ACHN (cell line): ENCODE measurements at regions not wholly inside any gene's neighbourhood (a gene's known extent, or its start where the extent isn't known, plus 50 kb on each side); places are given as distances from the start of the nearest gene placed in this dataset.

Experiments
- DNase-seq: peaks from one replicate; pipeline ENCODE4 v3.0.0-alpha.2; 2015
- in situ Hi-C: cut with HindIII; loops from 2 replicates; pipeline ENCODE4 v1.10.0; 2017; ENCODE audit warnings: low sequenced_read_pairs, low pct_ligation_motif_present, low pct_unique_long_range_greater_than_20kb

DNA sequence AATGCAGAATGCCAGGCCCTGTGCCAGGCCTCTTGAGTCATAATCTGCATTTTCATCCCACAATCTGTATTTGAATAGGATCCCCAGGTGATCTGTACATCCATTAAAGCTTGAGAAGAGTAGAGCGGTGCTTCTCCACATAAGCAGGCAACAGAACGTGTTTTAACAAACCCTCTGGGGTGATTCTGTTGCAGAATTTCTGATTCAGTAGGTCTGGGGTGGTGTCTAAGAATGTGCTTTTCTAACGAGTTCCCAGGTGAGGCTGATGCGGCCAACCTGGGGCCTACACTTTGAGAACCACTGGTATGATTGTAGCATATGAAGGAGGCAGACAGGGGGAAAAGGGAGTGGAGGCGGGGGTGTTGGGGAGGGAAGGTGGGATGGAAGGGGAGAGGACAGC is 78.4 kb upstream of the POU3F1 start:
- DNase-seq: no peak
- in situ Hi-C loops: no loop called here

DNA sequence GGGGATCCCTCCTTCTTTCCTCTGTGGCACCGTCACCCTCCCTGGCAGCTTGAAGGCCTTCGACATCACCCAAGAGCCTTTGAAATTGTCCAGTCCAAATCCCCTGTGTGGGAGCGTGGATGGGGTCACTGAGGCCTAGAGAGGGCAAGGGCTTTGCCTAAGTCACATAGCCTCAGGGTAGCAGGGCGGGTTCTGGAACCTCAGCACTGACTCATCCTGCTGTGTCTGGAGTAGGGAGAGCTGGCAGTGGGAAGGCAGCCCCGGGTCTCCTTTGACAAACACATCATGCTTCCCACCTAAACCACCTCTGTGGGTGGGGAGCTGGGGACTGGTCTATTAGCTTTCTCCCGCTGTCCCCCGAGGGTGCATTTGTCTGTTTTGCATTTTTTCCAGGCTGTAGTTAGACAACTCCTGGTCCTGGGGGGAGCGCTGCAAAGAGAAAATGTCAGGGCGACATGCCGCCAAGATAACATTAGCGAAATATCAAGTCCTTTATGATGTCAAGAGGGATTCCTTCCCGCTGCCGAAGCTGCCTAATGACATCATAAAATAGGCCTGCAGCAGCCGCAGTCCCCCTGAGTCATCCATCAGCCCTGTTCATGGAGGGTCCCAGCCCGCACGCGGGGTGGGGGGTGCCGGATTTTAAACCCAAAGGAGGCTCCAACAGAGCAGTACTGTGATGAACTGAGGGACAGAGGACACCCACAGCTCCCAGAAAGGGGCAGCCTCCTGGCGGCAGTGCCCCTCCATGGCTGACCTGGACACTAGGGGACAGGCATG is 77.0 kb upstream of the POU3F1 start:
- no peak for DNase-seq

DNA sequence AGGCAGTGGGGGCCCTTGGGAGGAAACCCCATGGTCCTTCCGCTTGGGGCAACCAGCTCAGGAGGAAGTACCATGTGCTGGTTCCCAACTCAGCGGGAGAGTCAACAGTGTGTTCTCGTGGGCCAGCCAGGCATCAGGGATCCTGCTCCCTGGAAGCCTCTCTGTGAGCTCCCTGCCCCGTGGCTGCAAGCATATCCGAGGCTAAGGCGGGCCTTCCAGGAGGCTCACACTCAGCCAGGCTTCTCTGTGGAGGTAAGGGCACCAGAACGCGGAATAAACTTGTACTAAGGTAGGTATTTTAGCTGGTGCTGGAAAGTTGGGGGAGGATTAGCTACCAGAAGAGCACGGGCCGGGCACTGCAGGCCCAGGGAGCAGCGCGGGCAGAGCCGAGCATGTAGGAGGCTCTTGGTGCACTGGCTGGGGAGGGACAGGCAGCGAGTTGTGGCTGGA is 74.7 kb upstream of the POU3F1 start:
- in situ Hi-C loops: no loop called here

More for the DNA sequence above, 77.0 kb upstream of the POU3F1 start:
- in situ Hi-C loops: no loop called here

DNA sequence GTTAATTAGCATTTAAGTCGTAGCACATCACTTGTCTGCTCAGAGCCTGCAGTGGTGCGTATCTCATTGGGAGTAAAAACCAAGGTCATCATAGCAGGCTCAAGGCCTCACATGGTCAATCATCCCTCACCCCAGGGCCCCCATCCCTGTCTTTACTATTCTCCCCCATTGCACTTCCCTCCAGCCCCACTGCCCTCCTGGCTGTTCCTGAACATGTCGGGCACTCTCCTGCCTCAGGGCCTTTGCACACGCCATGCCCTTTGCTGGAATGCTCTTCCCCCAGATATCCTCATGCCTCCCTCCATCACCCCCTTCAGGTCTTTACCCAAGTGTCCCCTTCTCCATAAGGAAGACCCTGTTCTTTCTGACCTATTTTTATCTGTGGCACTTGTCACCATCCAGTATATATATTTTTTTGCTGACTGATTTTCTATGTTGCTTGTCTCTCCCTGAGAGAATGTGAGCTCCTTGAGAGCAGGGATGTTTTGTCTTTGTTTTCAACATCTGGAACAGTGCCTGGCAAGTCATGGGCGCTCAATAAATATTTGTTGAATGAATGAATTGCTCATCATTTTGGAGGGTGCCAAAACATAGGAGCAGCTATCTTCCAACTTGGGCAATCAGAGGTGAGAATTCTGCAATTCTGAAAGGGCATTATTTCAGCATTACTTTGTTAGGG is 74.1 kb upstream of the POU3F1 start:
- in situ Hi-C loops: no loop called here
- DNase-seq: no peak

More for the DNA sequence above, 74.7 kb upstream of the POU3F1 start:
- no peak for DNase-seq

DNA sequence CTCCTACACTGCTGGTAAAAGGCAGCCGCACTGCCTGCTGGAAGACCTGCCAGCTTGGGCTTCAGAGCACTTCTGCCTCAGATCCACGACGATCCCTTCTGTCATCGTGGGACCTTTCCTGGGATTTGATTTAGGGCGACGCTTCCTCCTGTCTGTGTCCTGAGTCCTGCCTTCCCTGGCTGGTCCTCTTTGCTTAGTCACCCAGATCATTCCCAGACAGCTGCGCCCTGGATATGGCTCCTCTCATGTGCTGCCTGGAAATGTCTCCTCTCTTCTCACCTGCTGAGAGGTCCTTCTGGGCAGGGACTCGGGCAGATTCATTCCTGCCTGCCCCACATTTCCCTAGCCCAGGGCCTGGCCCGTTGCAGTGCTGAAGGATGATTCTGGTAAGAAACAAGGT is 72.4 kb upstream of the POU3F1 start:
- in situ Hi-C loops: no loop called here
- no peak for DNase-seq

DNA sequence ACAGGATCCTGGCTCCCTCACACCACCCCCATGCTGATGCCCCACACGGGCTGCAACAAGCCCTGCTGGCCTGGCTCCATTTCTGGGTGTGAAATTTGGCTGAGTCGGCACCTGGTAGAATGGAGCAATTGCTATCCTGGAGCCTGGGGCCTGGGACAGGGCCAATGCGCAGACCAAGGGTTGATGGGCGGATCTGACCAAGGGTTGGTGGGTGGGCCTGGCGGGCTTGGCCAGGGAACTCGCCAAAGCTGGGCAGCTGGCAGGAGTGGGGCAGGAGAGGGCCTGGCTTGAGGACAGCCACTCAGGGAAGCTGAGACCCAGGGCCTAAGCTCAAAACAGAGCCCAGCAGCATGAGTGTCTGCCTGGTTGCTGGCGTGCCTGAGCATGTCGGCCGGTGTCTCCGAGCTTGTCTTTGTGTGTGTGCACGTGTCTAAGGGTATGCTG is 70.9 kb upstream of the POU3F1 start:
- in situ Hi-C loops: no loop called here
- no peak for DNase-seq

DNA sequence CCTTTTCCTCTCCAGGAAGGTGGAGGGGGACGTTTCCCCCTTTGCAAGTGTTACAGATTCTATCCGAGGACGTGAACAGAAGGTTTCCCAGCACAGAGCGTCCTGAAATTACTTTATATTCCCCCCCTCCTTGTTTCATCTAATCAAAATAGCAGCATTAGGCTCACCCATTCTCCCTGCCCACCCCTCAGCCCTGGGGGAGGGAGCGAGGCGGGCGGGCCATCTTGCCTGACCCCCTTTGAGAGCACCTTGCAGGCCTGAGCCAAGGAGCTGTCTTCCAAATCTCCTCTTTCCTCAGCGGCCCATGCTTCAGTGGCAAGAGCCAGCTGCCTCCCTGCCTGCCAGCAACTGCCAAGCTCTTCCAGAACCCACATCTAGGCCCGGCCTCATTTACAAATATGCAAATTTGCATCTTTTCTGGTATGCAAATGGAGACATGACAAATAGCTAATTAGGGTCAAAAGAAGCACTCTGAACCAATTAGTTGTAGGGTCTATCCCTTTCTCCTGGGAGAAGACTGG is 69.1 kb upstream of the POU3F1 start:
- no peak for DNase-seq
- in situ Hi-C loops: no loop called here

DNA sequence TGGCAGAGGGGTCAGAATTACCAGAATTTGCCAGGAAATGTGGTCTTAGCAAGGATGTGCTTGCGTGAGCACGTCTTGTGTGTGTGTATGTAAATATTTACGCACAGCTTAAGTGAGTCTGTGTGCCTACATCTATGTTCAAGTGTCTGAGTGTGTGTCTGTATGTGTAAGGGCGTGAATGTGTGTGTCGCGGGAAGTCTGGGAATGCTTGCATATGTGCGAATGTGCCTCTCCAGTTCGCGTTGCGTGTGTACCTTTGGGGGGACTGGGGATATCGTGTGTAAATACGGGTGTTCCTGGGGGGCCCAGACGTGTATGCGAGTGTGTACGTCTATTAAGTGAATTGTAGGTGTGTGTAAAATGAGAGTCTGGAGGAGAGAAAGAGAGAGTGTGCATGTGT is 68.6 kb upstream of the POU3F1 start:
- in situ Hi-C loops: no loop called here

DNA sequence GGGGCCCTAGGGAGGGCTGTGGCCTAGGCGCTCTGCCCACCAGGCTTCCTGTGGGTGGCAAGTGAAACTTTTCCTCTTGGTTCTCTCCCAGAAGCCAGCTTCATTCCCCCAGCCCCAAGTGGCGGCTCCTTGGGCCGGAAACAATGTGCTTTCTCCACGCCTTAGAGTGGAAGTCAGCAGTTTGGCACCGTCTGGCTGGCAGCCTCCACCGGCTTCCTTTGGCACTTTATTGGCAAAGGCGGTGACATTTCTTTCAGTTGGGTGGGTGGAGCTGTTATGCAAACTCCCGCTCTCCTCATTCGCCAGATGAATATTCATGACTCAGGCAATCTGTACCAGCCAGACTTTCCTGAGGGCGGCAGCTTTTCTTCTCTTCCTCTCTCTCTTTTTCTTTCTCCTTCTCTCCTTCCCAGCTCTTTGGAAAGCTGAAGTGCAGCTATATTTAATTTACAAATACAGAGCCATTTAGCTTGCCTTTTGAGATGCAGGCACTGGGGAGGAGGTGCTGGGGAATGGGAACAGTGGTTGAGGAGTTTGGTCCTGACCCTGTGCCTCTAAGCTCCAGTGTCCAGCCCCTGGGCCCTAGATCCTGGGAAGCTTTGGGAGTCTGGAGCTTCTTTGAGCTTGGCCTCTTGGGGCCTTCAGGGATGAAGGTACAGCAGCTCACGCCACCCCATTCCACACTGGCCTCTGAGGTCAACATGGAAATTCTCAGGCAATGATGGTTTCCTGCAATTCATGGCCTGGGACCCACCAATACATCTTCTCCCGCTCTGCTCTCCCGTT is 67.8 kb upstream of the POU3F1 start:
- in situ Hi-C loops: no loop called here
- DNase-seq: no peak

More for the DNA sequence above, 68.6 kb upstream of the POU3F1 start:
- no peak for DNase-seq

DNA sequence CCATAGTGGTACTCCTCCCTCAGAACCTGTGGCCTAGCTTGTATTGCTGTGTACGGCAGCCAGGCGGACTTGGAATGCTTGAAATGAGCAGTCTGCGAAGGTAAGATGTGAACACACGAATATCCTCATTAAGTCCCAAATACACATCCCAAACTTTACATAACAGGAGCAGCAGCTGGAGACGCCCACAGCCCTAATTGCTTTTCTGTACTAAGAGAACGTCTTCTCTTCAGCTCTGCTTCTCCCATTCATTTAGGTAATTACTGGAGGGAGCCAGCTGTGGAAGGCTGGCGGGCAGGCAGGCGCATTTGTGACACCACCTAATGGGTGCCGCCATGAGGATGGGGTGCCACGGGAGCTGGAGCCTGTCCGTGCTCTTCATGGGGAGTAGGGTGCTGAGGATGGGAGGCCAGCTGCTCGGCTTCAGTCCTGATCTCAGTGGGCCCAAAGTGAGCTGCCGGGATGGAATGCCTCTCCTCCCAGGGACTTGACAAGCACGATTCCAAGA is 66.6 kb upstream of the POU3F1 start:
- no peak for DNase-seq
- in situ Hi-C loops: no loop called here

DNA sequence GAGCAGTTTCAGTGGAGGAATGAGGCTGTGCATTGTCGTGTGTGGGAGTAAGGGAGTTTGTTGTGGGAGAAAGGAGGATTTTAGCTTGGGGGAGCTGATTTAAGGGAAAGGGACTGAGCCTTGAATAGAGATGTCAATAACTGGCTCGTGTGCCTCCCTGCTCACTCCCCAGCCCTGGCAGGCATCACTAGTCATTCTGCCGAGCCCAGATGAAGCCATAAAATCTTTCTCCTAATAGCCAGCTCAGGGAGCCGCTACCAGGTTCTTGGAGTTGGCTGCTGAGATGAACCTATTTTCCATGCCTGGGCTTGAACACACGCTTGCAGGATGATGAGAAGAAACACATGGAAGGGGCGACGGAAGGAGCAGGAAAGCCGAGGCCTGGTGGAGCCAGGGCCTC is 65.0 kb upstream of the POU3F1 start:
- DNase-seq: no peak
- in situ Hi-C loops: no loop called here

DNA sequence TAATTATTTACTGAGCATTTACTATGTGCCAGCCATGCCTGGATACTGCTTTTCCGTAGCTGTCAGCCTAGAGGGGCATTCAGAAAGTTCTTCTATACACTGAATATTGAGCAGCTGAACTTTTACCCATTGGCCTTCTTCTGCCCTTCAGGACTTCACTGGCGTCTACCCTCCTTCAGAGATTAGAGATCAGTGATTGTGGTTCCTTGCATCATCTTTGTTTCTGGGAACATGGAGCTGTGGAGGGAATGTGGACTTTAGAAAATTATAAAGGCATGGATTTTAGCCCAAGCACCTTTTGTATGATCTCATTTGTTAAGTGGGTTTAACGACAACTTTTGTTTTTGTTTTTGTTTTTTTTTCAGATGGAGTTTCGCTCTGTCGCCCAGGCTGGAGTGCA is 58.7 kb upstream of the POU3F1 start:
- in situ Hi-C loops: no loop called here
- no peak for DNase-seq

DNA sequence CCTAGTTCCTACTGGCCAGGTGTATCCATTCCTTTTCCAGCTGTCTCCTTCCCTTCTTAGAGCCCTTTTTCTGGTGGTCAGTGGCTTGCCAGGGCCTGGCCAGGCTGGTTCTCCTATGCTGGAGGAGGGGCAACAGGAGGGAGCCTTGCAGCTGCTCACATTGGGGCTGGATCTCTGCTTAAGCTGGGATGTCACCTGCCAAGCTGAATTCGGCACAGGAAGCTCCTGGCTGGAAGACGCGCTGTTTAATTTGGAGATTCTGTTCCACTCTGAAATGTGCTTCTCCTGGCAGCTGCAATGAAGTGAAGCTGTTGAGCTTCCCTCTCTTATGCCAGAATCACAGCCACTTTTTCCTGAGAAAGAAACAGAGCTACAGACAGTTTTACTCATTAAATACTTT is 56.0 kb upstream of the POU3F1 start:
- DNase-seq: no peak
- in situ Hi-C loops: no loop called here

DNA sequence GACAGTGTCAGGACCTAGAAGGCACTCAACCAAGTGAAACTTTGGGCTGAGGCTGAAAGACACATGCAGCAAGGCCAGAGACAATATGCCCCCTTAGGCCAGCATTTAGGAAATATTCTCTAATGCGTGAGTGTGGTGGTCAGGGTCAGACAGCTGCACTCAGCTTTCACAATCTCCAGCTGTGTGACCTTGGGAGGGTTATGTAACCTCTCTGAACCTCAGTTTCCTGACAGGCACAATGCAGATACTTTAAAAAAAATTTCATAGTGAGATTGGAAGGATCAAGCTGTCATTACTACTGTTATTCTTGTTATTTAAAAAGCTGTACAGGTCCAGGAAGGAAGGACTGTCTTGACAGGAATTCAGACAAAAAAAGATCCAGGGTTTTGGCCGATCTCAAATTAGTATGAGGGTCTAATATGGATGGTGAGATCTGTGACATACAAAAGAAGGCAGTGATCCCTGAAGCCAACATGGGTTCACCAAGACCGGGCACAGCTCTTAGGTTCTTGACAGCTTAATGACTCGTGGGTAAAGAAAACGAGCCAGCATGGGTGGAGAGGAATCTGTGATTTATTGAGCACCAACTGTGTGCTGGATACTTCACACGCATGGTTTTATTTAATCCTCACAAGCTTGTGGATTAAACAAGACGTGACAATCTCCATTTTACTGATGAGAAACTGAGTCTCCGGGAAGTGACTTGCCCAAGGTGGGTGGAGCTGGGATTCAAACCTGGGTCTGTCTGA is 54.6 kb upstream of the POU3F1 start:
- DNase-seq: no peak
- in situ Hi-C loops: no loop called here

DNA sequence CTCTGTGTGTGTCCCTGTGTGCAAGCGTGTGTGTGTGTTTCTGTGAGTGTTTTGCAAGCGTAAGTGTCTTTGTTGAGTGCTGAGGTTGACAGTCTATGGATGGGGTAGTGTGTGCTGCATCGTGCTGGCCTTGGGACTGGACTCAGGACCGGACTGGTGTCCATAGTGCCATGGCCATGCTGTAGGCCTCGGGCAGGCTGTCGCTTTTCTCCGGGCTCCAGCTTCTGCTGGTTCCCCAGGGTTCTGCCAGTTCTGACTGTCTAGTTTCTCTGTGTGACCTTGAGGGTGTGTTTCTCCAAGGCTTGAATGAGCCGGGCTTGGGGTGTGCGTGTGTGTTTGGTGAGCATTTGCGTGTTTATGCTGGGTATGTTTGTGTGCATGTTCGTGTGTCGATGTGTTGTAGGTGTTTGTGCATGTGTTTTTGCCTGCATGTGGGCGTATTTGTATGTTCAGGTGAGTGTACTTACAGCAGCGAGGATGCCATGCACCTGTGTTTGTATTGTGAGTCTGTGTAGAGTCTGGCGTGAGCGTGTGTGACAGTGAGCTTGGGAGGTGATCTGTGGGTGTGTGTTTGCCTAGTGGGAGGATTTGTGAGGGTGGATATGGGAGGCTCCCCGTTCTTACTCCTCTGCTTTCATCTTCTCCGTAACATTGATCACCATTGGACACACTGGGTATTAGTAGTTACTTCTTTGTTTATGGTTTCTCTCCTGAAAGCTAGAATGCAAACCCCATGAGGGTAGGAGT is 51.7 kb upstream of the POU3F1 start:
- DNase-seq: no peak
- in situ Hi-C loops: no loop called here

DNA sequence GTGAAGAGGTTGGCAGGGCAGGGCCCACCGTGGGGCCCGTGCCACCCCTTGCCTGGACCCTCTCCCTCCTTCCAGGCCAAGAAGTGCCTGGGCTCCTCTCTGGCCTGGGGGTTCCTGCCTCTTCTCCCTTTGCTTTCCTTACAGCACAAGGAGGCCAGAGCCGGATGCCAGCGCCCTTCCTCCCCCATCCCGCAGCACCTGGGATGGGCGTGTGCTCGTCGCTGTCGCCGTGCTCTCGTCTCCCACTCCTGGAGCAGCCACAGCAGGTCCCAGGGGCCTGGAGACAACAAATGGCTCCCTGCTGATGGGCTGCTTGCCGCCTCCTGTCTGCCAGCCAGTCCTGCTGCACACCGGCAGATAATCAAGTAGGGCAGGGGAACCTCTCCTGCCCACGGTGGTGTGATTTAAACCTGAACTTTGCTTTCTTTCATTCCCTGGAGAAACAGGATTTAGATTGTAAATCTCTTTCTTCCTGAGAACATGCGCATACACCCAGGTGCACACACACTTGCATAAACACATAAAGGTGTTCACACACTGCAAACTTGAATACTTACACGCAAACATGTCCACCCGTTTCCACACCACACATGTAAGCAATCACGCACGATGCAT is 50.8 kb upstream of the POU3F1 start:
- in situ Hi-C loops: no loop called here
- DNase-seq: no peak
